GOT3 (cell line): ENCODE measurements at regions not wholly inside any gene's neighbourhood (a gene's known extent, or its start where the extent isn't known, plus 50 kb on each side); places are given as distances from the start of the nearest gene placed in this dataset.
"Not testable (repeated sequence)": the region's sequence is repeated elsewhere in the genome, so short reads cannot be mapped to it uniquely, and the experiment has no call there.

ENCODE experiments used
- DNase-seq: peaks from one replicate; lab custom pipeline; 2025; ENCODE audit warnings: mixed read lengths; lab: John Stamatoyannopoulos, UW

DNA sequence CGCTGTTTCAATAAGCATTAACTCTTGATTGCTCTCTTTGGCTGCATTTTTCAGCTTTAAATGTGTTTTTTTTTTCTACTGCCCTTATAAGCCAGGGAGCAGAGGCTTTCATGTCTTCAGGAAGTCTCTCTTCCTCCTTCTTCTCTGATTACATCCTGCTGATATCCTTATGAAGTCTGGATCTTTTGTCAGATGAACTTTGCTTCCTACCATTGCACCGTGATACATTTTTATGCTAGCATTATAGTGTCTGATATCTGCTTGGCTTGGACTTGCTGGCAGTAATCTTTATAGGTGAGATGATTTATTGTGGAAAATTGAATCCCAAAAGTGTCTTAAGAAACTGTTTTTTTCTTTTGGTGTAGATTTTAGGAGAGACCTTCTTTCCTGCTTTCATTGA, 160.4 kb upstream of the CFAP20DC start:
- no peak for DNase-seq

GRCh38 chr3:59192473-59192872, 142.6 kb upstream of the CFAP20DC start:
- DNase-seq, result no peak

GRCh38 chr3:59191651-59192050, 141.8 kb upstream of the CFAP20DC start:
- no peak for DNase-seq

GRCh38 chr3:59189939-59190338, 140.1 kb upstream of the CFAP20DC start:
- DNase-seq, result no peak

DNA sequence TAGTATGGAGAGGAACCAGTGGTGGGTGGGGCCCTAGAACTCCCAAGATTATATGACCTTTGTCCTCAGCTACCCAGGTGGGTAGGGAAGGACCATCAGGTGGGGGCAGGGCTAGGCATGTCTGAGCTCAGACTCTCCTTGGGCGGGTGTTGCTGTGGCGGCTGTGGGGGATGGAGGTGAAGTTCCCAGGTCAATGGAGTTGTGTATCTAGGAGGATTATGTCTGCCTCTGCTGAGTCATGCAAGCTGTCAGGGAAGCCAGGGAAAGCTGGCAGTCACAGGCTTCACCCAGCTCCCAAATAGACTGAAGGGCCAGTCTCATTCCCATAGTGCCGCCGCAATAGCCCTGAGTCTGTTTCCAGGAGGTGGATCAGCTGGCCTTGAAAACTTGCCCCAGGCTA, 139.7 kb upstream of the CFAP20DC start:
- no peak for DNase-seq

DNA sequence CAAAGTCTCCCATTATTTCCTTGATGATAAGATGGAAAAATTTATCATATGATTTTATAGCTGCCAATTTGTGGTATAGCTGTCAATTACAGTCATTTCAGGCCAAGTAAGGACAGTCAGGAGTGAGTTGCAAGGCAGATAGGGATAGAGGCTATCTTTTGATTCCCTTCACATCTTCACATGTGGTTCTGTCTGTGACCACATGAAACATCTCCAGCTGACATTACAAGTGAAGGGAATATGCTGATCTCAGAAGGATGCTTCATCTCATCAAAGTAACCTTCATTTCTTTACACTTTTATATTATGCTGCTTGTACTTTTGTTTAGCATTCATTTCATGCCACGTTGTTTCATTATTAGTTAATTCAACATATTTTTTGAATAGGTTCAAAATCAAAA, 136.9 kb upstream of the CFAP20DC start:
- no peak for DNase-seq

- no peak for DNase-seq
Observed at GRCh38 chr3:59185591-59186369, 136.0 kb upstream of the CFAP20DC start.

- DNase-seq, result no peak
Observed at GRCh38 chr3:59180006-59180405, 130.2 kb upstream of the CFAP20DC start.

DNA sequence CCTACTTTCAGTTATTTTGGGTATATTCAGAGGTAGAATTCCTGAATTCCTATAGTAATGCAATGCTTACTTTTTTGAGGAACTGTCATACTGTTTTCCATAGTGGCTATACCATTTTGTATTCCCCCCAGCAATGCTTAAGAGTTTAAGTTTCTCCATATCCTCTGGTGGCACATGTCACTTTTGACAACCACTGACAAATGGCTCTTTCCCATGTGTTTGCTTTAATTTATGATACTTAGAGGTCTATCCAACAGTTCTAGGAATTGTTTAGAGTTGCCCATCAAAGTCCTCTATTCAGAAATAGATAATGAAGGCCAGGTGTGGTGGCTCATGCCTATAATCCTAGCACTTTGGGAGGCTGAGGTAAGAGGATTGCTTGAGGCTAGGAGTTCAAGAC, 128.9 kb upstream of the CFAP20DC start:
- DNase-seq, result no peak

GRCh38 chr3:59171491-59171890, 121.7 kb upstream of the CFAP20DC start:
- DNase-seq, result no peak

DNA sequence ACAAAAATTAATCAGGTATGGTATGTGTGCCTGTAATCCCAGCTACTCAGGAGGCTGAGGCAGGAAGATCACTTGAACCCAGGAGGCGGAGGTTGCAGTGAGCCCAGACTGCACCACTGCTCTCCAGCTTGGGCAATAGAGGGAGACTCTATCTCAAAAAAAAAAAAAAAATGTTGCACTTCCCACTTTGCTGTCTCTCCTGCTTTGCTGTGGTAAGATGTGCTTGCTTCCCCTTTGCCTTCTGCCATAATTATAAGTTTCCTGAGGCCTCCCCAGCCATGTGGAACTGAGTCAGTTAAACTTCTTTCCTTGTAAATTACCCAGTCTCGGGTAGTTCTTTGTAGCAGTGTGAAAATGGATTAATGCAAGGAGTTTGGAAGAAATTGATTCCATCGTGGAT, 120.3 kb upstream of the CFAP20DC start:
- DNase-seq, result not testable (repeated sequence)

DNA sequence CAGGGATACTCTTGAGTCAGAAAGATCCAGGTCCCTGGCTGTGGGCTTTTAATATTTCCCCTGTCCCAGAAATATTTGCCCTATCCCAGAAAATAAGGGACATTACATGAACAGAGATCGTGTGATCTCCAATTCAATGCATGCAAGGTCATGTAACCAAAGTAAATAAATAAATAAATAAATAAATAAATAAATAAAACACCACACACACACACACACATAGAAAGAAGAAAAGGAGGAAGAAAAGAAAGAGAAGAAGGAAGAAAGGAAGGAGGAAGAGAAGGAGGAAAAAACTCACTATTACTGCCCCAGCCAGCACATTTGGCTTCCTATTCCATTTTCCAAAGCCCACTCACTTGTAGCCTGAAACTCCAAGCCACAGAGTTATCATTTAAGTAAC, 117.9 kb upstream of the CFAP20DC start:
- no peak for DNase-seq

DNA sequence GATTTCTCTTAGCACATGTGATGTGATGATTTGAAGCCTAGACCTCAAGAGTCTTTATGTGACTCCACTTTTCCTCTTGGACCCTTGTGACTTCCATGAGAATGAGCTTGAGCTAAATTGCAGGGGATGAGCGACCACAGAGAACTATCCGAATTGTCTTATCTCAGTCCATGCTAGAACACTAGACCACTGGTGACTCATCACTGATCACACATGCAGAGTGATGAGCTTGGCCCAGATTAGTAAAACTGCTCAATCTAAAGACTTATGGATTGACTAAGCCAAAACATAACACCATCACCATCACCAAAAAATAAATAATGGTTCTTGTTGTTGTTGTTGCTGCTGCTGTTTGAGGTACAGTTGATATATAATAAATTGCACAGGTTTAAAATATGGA, 114.1 kb upstream of the CFAP20DC start:
- DNase-seq, result no peak

GRCh38 chr3:59161048-59161447, 111.2 kb upstream of the CFAP20DC start:
- DNase-seq, result no peak

DNA sequence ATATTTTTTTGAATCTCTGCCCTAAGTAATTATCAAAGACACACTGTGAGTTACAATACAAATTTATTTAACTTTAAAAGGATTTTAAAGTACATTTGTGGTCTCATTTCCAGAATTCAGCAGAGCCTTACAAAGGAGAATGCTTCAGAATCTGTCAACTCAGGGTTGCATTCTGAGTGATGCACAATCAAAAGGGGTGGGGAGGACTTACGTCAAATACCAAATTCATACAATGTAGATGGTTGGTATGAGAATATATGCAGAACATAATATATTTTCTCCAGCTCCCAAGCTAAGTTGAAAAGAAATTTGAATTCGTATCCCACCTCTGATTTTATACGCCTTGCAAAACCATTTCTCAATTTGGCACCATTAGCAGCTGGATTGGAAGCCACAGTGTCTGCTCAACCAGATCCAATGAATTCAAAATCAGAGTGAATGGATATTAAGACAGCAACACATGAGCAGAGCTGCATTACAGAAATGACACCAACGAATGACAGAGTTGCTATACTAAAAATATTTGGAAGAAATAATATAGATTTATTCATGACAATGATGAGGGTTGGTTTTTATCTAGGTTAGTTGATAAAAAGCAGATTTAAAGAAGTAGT, 110.4 kb upstream of the CFAP20DC start:
- DNase-seq, result no peak

- no peak for DNase-seq
Observed at GRCh38 chr3:59153648-59154047, 103.8 kb upstream of the CFAP20DC start.

- no peak for DNase-seq
Observed at GRCh38 chr3:59152943-59153342, 103.1 kb upstream of the CFAP20DC start.

- no peak for DNase-seq
Observed at GRCh38 chr3:59150039-59150438, 100.2 kb upstream of the CFAP20DC start.

DNA sequence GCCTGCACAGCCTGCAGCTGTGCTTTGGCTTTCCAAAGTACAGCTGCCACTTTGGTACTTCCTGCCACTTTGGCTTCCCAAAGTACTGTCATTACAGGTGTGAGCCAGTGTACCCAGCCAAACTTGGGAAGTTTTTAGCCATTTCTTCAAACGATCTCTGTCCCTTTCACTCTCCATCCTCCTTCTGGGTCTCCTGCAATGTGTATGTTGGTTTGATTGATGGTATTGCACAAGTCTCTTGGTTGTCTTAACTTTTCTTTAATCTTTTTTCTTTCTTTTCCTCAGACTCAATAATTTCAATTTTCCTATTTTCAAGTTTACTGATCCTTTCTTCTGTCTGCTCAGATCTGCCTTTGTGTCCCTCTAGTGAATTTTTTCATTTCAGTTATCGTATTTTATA, 99.3 kb upstream of the CFAP20DC start:
- no peak for DNase-seq

DNA sequence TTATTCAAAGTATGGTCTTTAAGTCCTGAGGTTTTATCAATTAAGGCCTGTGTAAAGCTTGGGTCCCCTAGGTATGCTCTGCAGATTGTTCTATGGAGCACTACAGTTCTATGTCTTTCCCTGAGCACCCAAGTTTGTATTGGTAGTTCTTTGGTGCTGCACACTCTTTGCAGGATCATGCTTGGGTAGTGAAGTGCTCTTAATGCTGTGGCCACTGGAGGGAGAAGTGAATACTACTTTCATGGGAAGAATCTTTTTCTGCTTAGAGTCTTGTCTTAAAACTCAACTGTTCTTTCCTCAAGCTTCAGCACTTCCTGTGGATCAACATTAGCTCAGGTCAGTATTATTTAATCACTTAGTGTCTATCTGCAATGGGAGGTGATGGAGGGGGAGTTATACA, 93.6 kb upstream of the CFAP20DC start:
- no peak for DNase-seq

- DNase-seq, result no peak
Observed at GRCh38 chr3:59142556-59142955, 92.7 kb upstream of the CFAP20DC start.

DNA sequence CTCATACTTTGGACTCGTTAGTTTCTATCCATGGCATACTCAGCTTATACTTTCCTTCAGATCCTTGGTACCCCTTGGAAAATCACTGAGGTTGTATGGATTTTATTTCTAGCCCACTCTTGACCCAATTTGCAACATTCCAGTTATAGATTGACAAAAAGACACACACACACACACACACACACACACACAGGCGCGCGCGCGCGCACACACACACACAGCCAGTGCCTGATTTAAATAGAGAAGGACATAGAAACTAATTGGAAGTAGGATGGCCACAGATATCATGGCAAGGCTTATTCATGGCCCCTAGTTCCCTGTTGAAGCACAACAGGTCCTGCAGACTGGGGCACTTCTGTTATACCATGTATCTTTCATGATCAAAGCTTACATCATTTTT, 89.1 kb upstream of the CFAP20DC start:
- DNase-seq, result no peak

- no peak for DNase-seq
Observed at GRCh38 chr3:59137415-59137814, 87.6 kb upstream of the CFAP20DC start.

GRCh38 chr3:59136081-59136480, 86.3 kb upstream of the CFAP20DC start:
- no peak for DNase-seq
